ENCODE measurements at regions not wholly inside any gene's neighbourhood (a gene's known extent, or its start where the extent isn't known, plus 50 kb on each side); places are given as distances from the start of the nearest gene placed in this dataset.

GRCh38 chr4:101527188-101527587 lies 179.9 kb upstream of the PPP3CA start (continued):
- TF ChIP-seq RBBP5 (conservative IDR thresholded peaks at IDR 0.05), result no peak
- TF ChIP-seq, protein P1, sequence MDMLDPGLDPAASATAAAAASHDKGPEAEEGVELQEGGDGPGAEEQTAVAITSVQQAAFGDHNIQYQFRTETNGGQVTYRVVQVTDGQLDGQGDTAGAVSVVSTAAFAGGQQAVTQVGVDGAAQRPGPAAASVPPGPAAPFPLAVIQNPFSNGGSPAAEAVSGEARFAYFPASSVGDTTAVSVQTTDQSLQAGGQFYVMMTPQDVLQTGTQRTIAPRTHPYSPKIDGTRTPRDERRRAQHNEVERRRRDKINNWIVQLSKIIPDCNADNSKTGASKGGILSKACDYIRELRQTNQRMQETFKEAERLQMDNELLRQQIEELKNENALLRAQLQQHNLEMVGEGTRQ (IDR thresholded peaks at IDR 0.05; ENCODE audit: borderline replicate concordance, low read depth, low read length), result no peak
- TF ChIP-seq SIX5 (IDR thresholded peaks at IDR 0.05; ENCODE audit: low read depth, low read length, severe bottlenecking), result no peak
- TF ChIP-seq TCF7 (IDR thresholded peaks at IDR 0.05; ENCODE audit: borderline replicate concordance), result no peak
- TF ChIP-seq TCF12 (IDR thresholded peaks at IDR 0.05; ENCODE audit: low read depth, low read length), result 0 out of 2 replicates have a peak, but pooled peaks have one; percentile 25
- TF ChIP-seq, protein P2, sequence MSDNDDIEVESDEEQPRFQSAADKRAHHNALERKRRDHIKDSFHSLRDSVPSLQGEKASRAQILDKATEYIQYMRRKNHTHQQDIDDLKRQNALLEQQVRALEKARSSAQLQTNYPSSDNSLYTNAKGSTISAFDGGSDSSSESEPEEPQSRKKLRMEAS (IDR thresholded peaks at IDR 0.05; ENCODE audit: low read depth, low read length), result no peak
- no peak for TF ChIP-seq BCLAF1 (IDR thresholded peaks at IDR 0.05)
- no peak for TF ChIP-seq ZBTB4 (CRISPR knock-in tag; IDR thresholded peaks at IDR 0.05)
- TF ChIP-seq EED (IDR thresholded peaks at IDR 0.05; ENCODE audit: low read depth), result no peak
- TF ChIP-seq, protein P3, sequence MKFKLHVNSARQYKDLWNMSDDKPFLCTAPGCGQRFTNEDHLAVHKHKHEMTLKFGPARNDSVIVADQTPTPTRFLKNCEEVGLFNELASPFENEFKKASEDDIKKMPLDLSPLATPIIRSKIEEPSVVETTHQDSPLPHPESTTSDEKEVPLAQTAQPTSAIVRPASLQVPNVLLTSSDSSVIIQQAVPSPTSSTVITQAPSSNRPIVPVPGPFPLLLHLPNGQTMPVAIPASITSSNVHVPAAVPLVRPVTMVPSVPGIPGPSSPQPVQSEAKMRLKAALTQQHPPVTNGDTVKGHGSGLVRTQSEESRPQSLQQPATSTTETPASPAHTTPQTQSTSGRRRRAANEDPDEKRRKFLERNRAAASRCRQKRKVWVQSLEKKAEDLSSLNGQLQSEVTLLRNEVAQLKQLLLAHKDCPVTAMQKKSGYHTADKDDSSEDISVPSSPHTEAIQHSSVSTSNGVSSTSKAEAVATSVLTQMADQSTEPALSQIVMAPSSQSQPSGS (IDR thresholded peaks at IDR 0.05; ENCODE audit: low read length), result peak; percentile 87
